ENCODE measurements at regions not wholly inside any gene's neighbourhood (a gene's known extent, or its start where the extent isn't known, plus 50 kb on each side); places are given as distances from the start of the nearest gene placed in this dataset.

GRCh38 chr6:40169878-40170277, 235.6 kb upstream of the MOCS1 start:
- TF ChIP-seq POLR2AphosphoS5 (IDR thresholded peaks at IDR 0.05) (no peak), CTCF (IDR thresholded peaks at IDR 0.05 in 8 of 11, conservative IDR thresholded peaks at IDR 0.05 in 3 of 11) (no peak), POLR2A (IDR thresholded peaks at IDR 0.05) (no peak)
